CD8-positive, alpha-beta memory T cell (primary cell): ENCODE measurements at regions not wholly inside any gene's neighbourhood (a gene's known extent, or its start where the extent isn't known, plus 50 kb on each side); places are given as distances from the start of the nearest gene placed in this dataset.

ENCODE experiments used
- CTCF ChIA-PET: fragments of 350-600 bp; sonication (Branson Sonifier 250); formaldehyde crosslinking; loops from one replicate; lab custom pipeline; 2021; ENCODE audit warnings: antibody characterized with exemption; lab: Charles Lee
- POLR2A ChIA-PET: fragments of 350-600 bp; sonication (Branson Sonifier 250); formaldehyde crosslinking; loops from one replicate; lab custom pipeline; 2021; ENCODE audit warnings: antibody characterized with exemption; lab: Charles Lee
- DNase-seq, 5 donors: peaks; one replicate each; pipeline versions ENCODE4 v3.0.0 to v3.0.0-alpha.2; 2020 to 2022; ENCODE audit warnings: mixed read lengths in 1 of 5
- H3K27ac ChIP-seq: one replicate; pipeline ENCODE4 v1.7.0; 2013; ENCODE audit warnings: low read depth, mild to moderate bottlenecking, low read length, moderate library complexity
- H3K27me3 ChIP-seq: 2 replicates; pipeline ENCODE4 v1.7.0; 2013; ENCODE audit warnings: low read length, mild to moderate bottlenecking; ENCODE audit not compliant: insufficient read depth, poor library complexity, severe bottlenecking
- H3K36me3 ChIP-seq: 2 replicates; pipeline ENCODE4 v1.7.0; 2013; ENCODE audit warnings: mild to moderate bottlenecking, low read length, moderate library complexity; ENCODE audit not compliant: insufficient read depth
- H3K4me1 ChIP-seq: 2 replicates; pipeline ENCODE4 v1.7.0; 2013; ENCODE audit warnings: mild to moderate bottlenecking, low read length, moderate library complexity; ENCODE audit not compliant: insufficient read depth
- H3K4me3 ChIP-seq: 2 replicates; pipeline ENCODE4 v1.7.0; 2013; ENCODE audit warnings: mild to moderate bottlenecking, low read length
- H3K9me3 ChIP-seq: 2 replicates; pipeline ENCODE4 v1.7.0; 2013; ENCODE audit warnings: mild to moderate bottlenecking, low read length
- H3K27ac Mint-ChIP-seq, 8 donors: one replicate each; pipeline ENCODE4 v1.8.0; 2020 to 2021; ENCODE audit warnings: mixed read lengths in 8 of 8, mild to moderate bottlenecking in 6 of 8, inconsistent platforms in 3 of 8, moderate library complexity in 3 of 8
- H3K27me3 Mint-ChIP-seq, 2 donors: one replicate each; pipeline ENCODE4 v1.8.0; 2020 to 2021; ENCODE audit warnings: mixed read lengths in 2 of 2, mild to moderate bottlenecking in 1 of 2, moderate library complexity in 1 of 2
- H3K36me3 Mint-ChIP-seq, 3 donors: one replicate each; pipeline ENCODE4 v1.8.0; 2020 to 2021; ENCODE audit warnings: mixed read lengths in 3 of 3, inconsistent platforms in 1 of 3, mild to moderate bottlenecking in 1 of 3
- H3K4me1 Mint-ChIP-seq, 3 donors: one replicate each; pipeline ENCODE4 v1.8.0; 2020 to 2021; ENCODE audit warnings: mixed read lengths in 3 of 3, inconsistent platforms in 1 of 3, mild to moderate bottlenecking in 1 of 3
- H3K4me3 Mint-ChIP-seq, 7 donors: one replicate each; pipeline ENCODE4 v1.8.0; 2020 to 2021; ENCODE audit warnings: mixed read lengths in 7 of 7, mild to moderate bottlenecking in 6 of 7, moderate library complexity in 4 of 7, inconsistent platforms in 2 of 7
- H3K9me3 Mint-ChIP-seq, 5 donors: one replicate each; pipeline ENCODE4 v1.8.0; 2020 to 2022; ENCODE audit warnings: mixed read lengths in 5 of 5, mild to moderate bottlenecking in 3 of 5, moderate library complexity in 2 of 5, inconsistent platforms in 1 of 5

- POLR2A ChIA-PET: no interaction called here
- CTCF ChIA-PET: no interaction called here
- Mint-ChIP-seq H3K27me3 (no peaks in the 10 kb centered on the region), H3K4me1 (no peaks in the 10 kb centered on the region), H3K27ac (no peak overlapping the region), H3K9me3 (peaks cover 2 to 18% (median 5%) of the 10 kb centered on the region in 5 donors), H3K36me3 (no peaks in the 10 kb centered on the region), H3K4me3 (no peak overlapping the region)
- Histone ChIP-seq H3K27me3 (no peaks in the 10 kb centered on the region), H3K9me3 (no peaks in the 10 kb centered on the region), H3K4me1 (no peaks in the 10 kb centered on the region), H3K36me3 (no peaks in the 10 kb centered on the region), H3K4me3 (no peak overlapping the region), H3K27ac (no peak overlapping the region)
- DNase-seq: no peak
Measured at GRCh38 chr2:21591926-21592325, 468.2 kb downstream of the TDRD15 start.

GRCh38 chr2:21599417-21599816 is 475.6 kb downstream of the TDRD15 start:
- no peak overlapping the region for H3K27ac Mint-ChIP-seq
- Histone ChIP-seq H3K36me3 (no peaks in the 10 kb centered on the region), H3K4me1 (no peaks in the 10 kb centered on the region), H3K27me3 (no peaks in the 10 kb centered on the region), H3K27ac (no peak overlapping the region), H3K4me3 (no peak overlapping the region), H3K9me3 (no peaks in the 10 kb centered on the region)
- no peaks in the 10 kb centered on the region for H3K36me3 Mint-ChIP-seq
- POLR2A ChIA-PET: no interaction called here
- no peak overlapping the region for H3K4me3 Mint-ChIP-seq
- peaks cover 7 to 24% (median 16%) of the 10 kb centered on the region in 5 donors for H3K9me3 Mint-ChIP-seq
- DNase-seq: no peak
- no peaks in the 10 kb centered on the region for H3K27me3 Mint-ChIP-seq
- H3K4me1 Mint-ChIP-seq: no peaks in the 10 kb centered on the region
- CTCF ChIA-PET: no interaction called here

- POLR2A ChIA-PET: no interaction called here
- H3K27ac Mint-ChIP-seq: no peak overlapping the region
Measured at GRCh38 chr2:21602789-21603188, 479.0 kb downstream of the TDRD15 start.

GRCh38 chr2:21607572-21607971 is 483.8 kb downstream of the TDRD15 start:
- Histone ChIP-seq H3K4me1 (no peaks in the 10 kb centered on the region), H3K9me3 (no peaks in the 10 kb centered on the region), H3K4me3 (no peak overlapping the region), H3K27ac (no peak overlapping the region), H3K27me3 (no peaks in the 10 kb centered on the region), H3K36me3 (no peaks in the 10 kb centered on the region)
- no peaks in the 10 kb centered on the region for H3K36me3 Mint-ChIP-seq
- DNase-seq: no peak
- ChIA-PET CTCF (no interaction called here), POLR2A (no interaction called here)
- H3K27me3 Mint-ChIP-seq: no peaks in the 10 kb centered on the region
- H3K9me3 Mint-ChIP-seq: peaks cover 2 to 22% (median 7%) of the 10 kb centered on the region in 5 donors
- no peaks in the 10 kb centered on the region for H3K4me1 Mint-ChIP-seq
- no peak overlapping the region for H3K4me3 Mint-ChIP-seq
- no peak overlapping the region for H3K27ac Mint-ChIP-seq

More at GRCh38 chr2:21602789-21603188, 479.0 kb downstream of the TDRD15 start:
- Mint-ChIP-seq H3K9me3 (peaks cover 5 to 14% (median 11%) of the 10 kb centered on the region in 5 donors), H3K4me3 (no peak overlapping the region), H3K4me1 (no peaks in the 10 kb centered on the region), H3K36me3 (no peaks in the 10 kb centered on the region), H3K27me3 (no peaks in the 10 kb centered on the region)
- Histone ChIP-seq H3K9me3 (no peaks in the 10 kb centered on the region), H3K36me3 (no peaks in the 10 kb centered on the region), H3K4me3 (no peak overlapping the region), H3K27ac (no peak overlapping the region), H3K4me1 (no peaks in the 10 kb centered on the region), H3K27me3 (no peaks in the 10 kb centered on the region)
- no peak for DNase-seq
- CTCF ChIA-PET: no interaction called here

- Mint-ChIP-seq H3K4me3 (no peak overlapping the region), H3K36me3 (no peaks in the 10 kb centered on the region), H3K4me1 (no peaks in the 10 kb centered on the region), H3K27me3 (peaks cover 0 to 2% of the 10 kb centered on the region in 2 donors), H3K27ac (no peak overlapping the region), H3K9me3 (peaks cover 4 to 40% (median 12%) of the 10 kb centered on the region in 5 donors)
- no peak overlapping the region for H3K4me3 ChIP-seq
- no peak for DNase-seq
- H3K36me3 ChIP-seq: no peaks in the 10 kb centered on the region
- POLR2A ChIA-PET: no interaction called here
- CTCF ChIA-PET: no interaction called here
- no peaks in the 10 kb centered on the region for H3K9me3 ChIP-seq
- no peak overlapping the region for H3K27ac ChIP-seq
- H3K27me3 ChIP-seq: no peaks in the 10 kb centered on the region
- H3K4me1 ChIP-seq: no peaks in the 10 kb centered on the region
Measured at GRCh38 chr2:21610304-21610703, 486.5 kb downstream of the TDRD15 start.

GRCh38 chr2:21617885-21618434 is 494.2 kb downstream of the TDRD15 start:
- no peaks in the 10 kb centered on the region for H3K27me3 ChIP-seq
- CTCF ChIA-PET: no interaction called here
- no peaks in the 10 kb centered on the region for H3K9me3 ChIP-seq
- no peak overlapping the region for H3K27ac ChIP-seq
- Mint-ChIP-seq H3K9me3 (peaks cover 8 to 39% (median 11%) of the 10 kb centered on the region in 5 donors), H3K27me3 (peaks cover 0 to 2% of the 10 kb centered on the region in 2 donors), H3K4me3 (no peak overlapping the region), H3K27ac (no peak overlapping the region), H3K4me1 (no peaks in the 10 kb centered on the region), H3K36me3 (no peaks in the 10 kb centered on the region)
- H3K36me3 ChIP-seq: no peaks in the 10 kb centered on the region
- H3K4me3 ChIP-seq: no peak overlapping the region
- H3K4me1 ChIP-seq: no peaks in the 10 kb centered on the region
- POLR2A ChIA-PET: no interaction called here
- no peak for DNase-seq

- Histone ChIP-seq H3K4me1 (no peaks in the 10 kb centered on the region), H3K36me3 (no peaks in the 10 kb centered on the region), H3K27ac (no peak overlapping the region), H3K27me3 (no peaks in the 10 kb centered on the region), H3K4me3 (no peak overlapping the region), H3K9me3 (no peaks in the 10 kb centered on the region)
- ChIA-PET POLR2A (no interaction called here), CTCF (no interaction called here)
- Mint-ChIP-seq H3K27ac (no peak overlapping the region), H3K27me3 (no peaks in the 10 kb centered on the region), H3K9me3 (peaks cover 5 to 15% (median 8%) of the 10 kb centered on the region in 5 donors), H3K4me3 (no peak overlapping the region), H3K4me1 (no peaks in the 10 kb centered on the region), H3K36me3 (no peaks in the 10 kb centered on the region)
- DNase-seq: no peak
Measured at GRCh38 chr2:21620771-21621170, 497.0 kb downstream of the TDRD15 start.

GRCh38 chr2:21627938-21628337 is 504.2 kb downstream of the TDRD15 start:
- Mint-ChIP-seq H3K27ac (no peak overlapping the region), H3K4me3 (no peak overlapping the region), H3K9me3 (peaks cover 2 to 14% (median 6%) of the 10 kb centered on the region in 5 donors), H3K27me3 (no peaks in the 10 kb centered on the region), H3K36me3 (no peaks in the 10 kb centered on the region), H3K4me1 (no peaks in the 10 kb centered on the region)
- ChIA-PET CTCF (no interaction called here), POLR2A (no interaction called here)
- no peak overlapping the region for H3K4me3 ChIP-seq
- H3K36me3 ChIP-seq: no peaks in the 10 kb centered on the region
- H3K9me3 ChIP-seq: no peaks in the 10 kb centered on the region
- no peaks in the 10 kb centered on the region for H3K27me3 ChIP-seq
- H3K27ac ChIP-seq: no peak overlapping the region
- H3K4me1 ChIP-seq: no peaks in the 10 kb centered on the region
- no peak for DNase-seq
